Fibroblast of lung (primary cell): ENCODE measurements at regions not wholly inside any gene's neighbourhood (a gene's known extent, or its start where the extent isn't known, plus 50 kb on each side); places are given as distances from the start of the nearest gene placed in this dataset.
A peak's percentile ranks its signal among the peaks of the same experiment; 100 is the strongest.

ENCODE experiments used
- DNase-seq, 2 donors: peaks; one replicate each; pipeline versions ENCODE4 v3.0.0 to v3.0.0-alpha.2; 2010; ENCODE audit warnings: low read depth in 2 of 2
- H2AFZ ChIP-seq: 2 replicates; pipeline ENCODE4 v1.5.1; 2012; ENCODE audit warnings: low read length, control low read depth, inconsistent platforms
- H3K27ac ChIP-seq: 2 replicates; pipeline ENCODE4 v1.5.1; 2011; ENCODE audit warnings: low read length, control low read depth; ENCODE audit not compliant: insufficient read depth
- H3K27me3 ChIP-seq: 2 replicates; pipeline ENCODE4 v1.5.1; 2011; ENCODE audit warnings: mild to moderate bottlenecking, low read length; ENCODE audit not compliant: control insufficient read depth, insufficient read depth
- H3K36me3 ChIP-seq: 2 replicates; pipeline ENCODE4 v1.5.1; 2011; ENCODE audit warnings: low read length; ENCODE audit not compliant: control insufficient read depth, insufficient read depth
- H3K4me1 ChIP-seq: 2 replicates; pipeline ENCODE4 v1.5.1; 2011; ENCODE audit warnings: low read length; ENCODE audit not compliant: control insufficient read depth, insufficient read depth; ENCODE audit errors: extremely low read depth
- H3K4me2 ChIP-seq: 2 replicates; pipeline ENCODE4 v1.5.1; 2011; ENCODE audit warnings: low read length, control low read depth; ENCODE audit not compliant: insufficient read depth; ENCODE audit errors: extremely low read depth
- H3K4me3 ChIP-seq, 4 experiments: fragments of 200-600 bp in 1 of 4; sonication (generic) in 1 of 4; replicated peaks in 1 of 4; 2 replicates each; pipeline ENCODE4 v1.5.1; 2011 to 2016; ENCODE audit warnings: low read length in 4 of 4, low read depth in 3 of 4, mild to moderate bottlenecking in 3 of 4, control low read depth in 2 of 4, inconsistent platforms in 1 of 4, mixed read lengths in 1 of 4; ENCODE audit not compliant: insufficient read depth in 1 of 4; ENCODE audit errors: control extremely low read depth in 1 of 4
- H3K79me2 ChIP-seq: 2 replicates; pipeline ENCODE4 v1.5.1; 2012; ENCODE audit warnings: mild to moderate bottlenecking, low read length, inconsistent platforms; ENCODE audit not compliant: control insufficient read depth, insufficient read depth
- H3K9ac ChIP-seq: 2 replicates; pipeline ENCODE4 v1.5.1; 2011; ENCODE audit warnings: mild to moderate bottlenecking, low read length, control low read depth; ENCODE audit not compliant: insufficient read depth
- H3K9me3 ChIP-seq: 2 replicates; pipeline ENCODE4 v1.5.1; 2012; ENCODE audit warnings: low read depth, low read length; ENCODE audit not compliant: control insufficient read depth, insufficient read depth
- H4K20me1 ChIP-seq: 2 replicates; pipeline ENCODE4 v1.5.1; 2011; ENCODE audit warnings: low read length; ENCODE audit not compliant: control insufficient read depth, insufficient read depth; ENCODE audit errors: extremely low read depth
- CTCF ChIP-seq, 2 donors: IDR thresholded peaks in 1 of 2; conservative IDR thresholded peaks in 1 of 2; 1 replicate in 1 of 2; 2 replicates in 1 of 2; pipeline ENCODE4 v1.5.1; 2011 to 2012; ENCODE audit warnings: low read length in 2 of 2, control low read depth in 1 of 2, inconsistent platforms in 1 of 2, low read depth in 1 of 2, mild to moderate bottlenecking in 1 of 2
- EZH2 ChIP-seq: IDR thresholded peaks from 2 replicates; pipeline ENCODE4 v1.5.1; 2012; ENCODE audit warnings: low read length, control low read depth, mild to moderate bottlenecking; ENCODE audit errors: missing control alignments

GRCh38 chr4:19301527-19301926, 950.2 kb upstream of the SLIT2 start:
- no peaks in the 10 kb centered on the region for H3K27me3 ChIP-seq
- no peaks in the 10 kb centered on the region for H3K9me3 ChIP-seq
- H3K4me1 ChIP-seq, result no peaks in the 10 kb centered on the region
- H3K4me2 ChIP-seq, result no peak overlapping the region
- no peak overlapping the region for H3K9ac ChIP-seq
- H3K27ac ChIP-seq, result no peak overlapping the region
- H4K20me1 ChIP-seq, result no peaks in the 10 kb centered on the region
- H3K4me3 ChIP-seq, result no peak overlapping the region
- TF ChIP-seq CTCF (conservative IDR thresholded peaks at IDR 0.05 in 1 of 2, IDR thresholded peaks at IDR 0.05 in 1 of 2; ENCODE audit: low read depth in 1 of 2, low read length in 2 of 2) (no peak), EZH2 (no peak)
- no peaks in the 10 kb centered on the region for H3K79me2 ChIP-seq
- DNase-seq, result peak in 1 of 2 donors; percentile 55
- no peaks in the 10 kb centered on the region for H3K36me3 ChIP-seq
- no peak overlapping the region for H2AFZ ChIP-seq

GRCh38 chr4:19300213-19300612, 951.5 kb upstream of the SLIT2 start:
- TF ChIP-seq EZH2 (no peak), CTCF (conservative IDR thresholded peaks at IDR 0.05 in 1 of 2, IDR thresholded peaks at IDR 0.05 in 1 of 2; ENCODE audit: low read depth in 1 of 2, low read length in 2 of 2) (no peak)
- H3K27ac ChIP-seq, result no peak overlapping the region
- no peaks in the 10 kb centered on the region for H3K27me3 ChIP-seq
- DNase-seq, result peak; percentile 35 to 65
- no peak overlapping the region for H2AFZ ChIP-seq
- no peaks in the 10 kb centered on the region for H3K9me3 ChIP-seq
- H3K36me3 ChIP-seq, result no peaks in the 10 kb centered on the region
- no peaks in the 10 kb centered on the region for H4K20me1 ChIP-seq
- H3K4me1 ChIP-seq, result no peaks in the 10 kb centered on the region
- no peak overlapping the region for H3K4me3 ChIP-seq
- H3K4me2 ChIP-seq, result no peak overlapping the region
- H3K9ac ChIP-seq, result no peak overlapping the region
- no peaks in the 10 kb centered on the region for H3K79me2 ChIP-seq

- H3K9ac ChIP-seq, result no peak overlapping the region
- no peak overlapping the region for H3K4me3 ChIP-seq
- TF ChIP-seq CTCF (conservative IDR thresholded peaks at IDR 0.05 in 1 of 2, IDR thresholded peaks at IDR 0.05 in 1 of 2; ENCODE audit: low read depth in 1 of 2, low read length in 2 of 2), result no peak
- no peak for TF ChIP-seq EZH2
- DNase-seq, result no peak
- H3K27ac ChIP-seq, result no peak overlapping the region
- H2AFZ ChIP-seq, result no peak overlapping the region
- no peaks in the 10 kb centered on the region for H3K36me3 ChIP-seq
- H3K4me1 ChIP-seq, result no peaks in the 10 kb centered on the region
- no peaks in the 10 kb centered on the region for H3K79me2 ChIP-seq
- no peak overlapping the region for H3K4me2 ChIP-seq
- H4K20me1 ChIP-seq, result no peaks in the 10 kb centered on the region
- H3K9me3 ChIP-seq, result no peaks in the 10 kb centered on the region
- no peaks in the 10 kb centered on the region for H3K27me3 ChIP-seq
These were observed 952.7 kb upstream of the SLIT2 start for GRCh38 chr4:19298998-19299397.
